Myocyte (in vitro differentiated cells): ENCODE measurements at regions not wholly inside any gene's neighbourhood (a gene's known extent, or its start where the extent isn't known, plus 50 kb on each side); places are given as distances from the start of the nearest gene placed in this dataset.

Source experiments
- DNase-seq: peaks from one replicate; pipeline ENCODE4 v3.0.0-alpha.2; 2012; ENCODE audit warnings: low read depth

GRCh38 chr9:89878687-89879086 lies 273.9 kb downstream of the GADD45G start:
- DNase-seq, result peak; percentile 80

- DNase-seq, result no peak
These were observed 274.5 kb downstream of the GADD45G start for GRCh38 chr9:89879276-89879675.

GRCh38 chr9:89879701-89880100 lies 274.9 kb downstream of the GADD45G start:
- no peak for DNase-seq

- DNase-seq, result no peak
These were observed 275.3 kb downstream of the GADD45G start for GRCh38 chr9:89880161-89880560.

GRCh38 chr9:89880721-89881120 lies 275.9 kb downstream of the GADD45G start:
- no peak for DNase-seq

- no peak for DNase-seq
These were observed 276.6 kb downstream of the GADD45G start for GRCh38 chr9:89881431-89881830.

GRCh38 chr9:89882930-89883361 lies 278.1 kb downstream of the GADD45G start:
- no peak for DNase-seq

- no peak for DNase-seq
These were observed 278.9 kb downstream of the GADD45G start for GRCh38 chr9:89883401-89884341.

GRCh38 chr9:89884356-89885083 lies 279.7 kb downstream of the GADD45G start:
- DNase-seq, result peak; percentile 61

GRCh38 chr9:89885156-89885555 lies 280.3 kb downstream of the GADD45G start:
- DNase-seq, result no peak

- peak; percentile 51 for DNase-seq
These were observed 281.5 kb downstream of the GADD45G start for GRCh38 chr9:89886281-89886700.

- no peak for DNase-seq
These were observed 282.5 kb downstream of the GADD45G start for GRCh38 chr9:89887286-89887685.

- DNase-seq, result no peak
These were observed 283.4 kb downstream of the GADD45G start for GRCh38 chr9:89888233-89888632.

GRCh38 chr9:89888677-89889076 lies 283.9 kb downstream of the GADD45G start:
- DNase-seq, result no peak

- DNase-seq, result no peak
These were observed 285.1 kb downstream of the GADD45G start for GRCh38 chr9:89889865-89890264.

- DNase-seq, result no peak
These were observed 285.6 kb downstream of the GADD45G start for GRCh38 chr9:89890326-89890980.

- DNase-seq, result no peak
These were observed 286.4 kb downstream of the GADD45G start for GRCh38 chr9:89891221-89891590.

- DNase-seq, result no peak
These were observed 286.9 kb downstream of the GADD45G start for GRCh38 chr9:89891591-89892304.

- DNase-seq, result no peak
These were observed 288.1 kb downstream of the GADD45G start for GRCh38 chr9:89892920-89893319.

GRCh38 chr9:89893886-89894285 lies 289.1 kb downstream of the GADD45G start:
- DNase-seq, result no peak

- DNase-seq, result no peak
These were observed 292.1 kb downstream of the GADD45G start for GRCh38 chr9:89896806-89897340.
